ENCODE measurements at regions not wholly inside any gene's neighbourhood (a gene's known extent, or its start where the extent isn't known, plus 50 kb on each side); places are given as distances from the start of the nearest gene placed in this dataset.

GRCh38 chr3:152516216-152516615 lies 247.5 kb downstream of the MBNL1 start:
- DNase-seq: no peak

DNA sequence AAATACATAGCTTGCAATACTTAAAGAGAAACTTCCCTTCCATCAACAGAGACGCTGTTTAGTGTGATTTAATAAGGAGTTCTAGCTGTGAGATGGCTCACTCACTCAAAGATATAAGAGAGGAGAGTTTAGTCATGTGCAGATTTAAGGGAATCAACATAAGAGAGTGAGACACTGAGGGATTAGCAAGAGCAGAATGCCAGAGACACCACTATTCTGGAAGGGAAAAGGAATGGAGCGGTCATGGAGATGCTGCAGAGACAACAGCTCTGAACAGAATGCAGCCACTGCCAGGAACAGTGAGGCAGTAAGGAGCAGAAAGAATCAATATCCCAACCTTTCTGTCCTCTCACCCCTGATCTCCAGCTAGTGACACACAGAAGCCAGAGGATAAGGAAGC lies 248.8 kb downstream of the MBNL1 start:
- DNase-seq: no peak

GRCh38 chr3:152518346-152518745 lies 249.6 kb downstream of the MBNL1 start:
- no peak for DNase-seq

DNA sequence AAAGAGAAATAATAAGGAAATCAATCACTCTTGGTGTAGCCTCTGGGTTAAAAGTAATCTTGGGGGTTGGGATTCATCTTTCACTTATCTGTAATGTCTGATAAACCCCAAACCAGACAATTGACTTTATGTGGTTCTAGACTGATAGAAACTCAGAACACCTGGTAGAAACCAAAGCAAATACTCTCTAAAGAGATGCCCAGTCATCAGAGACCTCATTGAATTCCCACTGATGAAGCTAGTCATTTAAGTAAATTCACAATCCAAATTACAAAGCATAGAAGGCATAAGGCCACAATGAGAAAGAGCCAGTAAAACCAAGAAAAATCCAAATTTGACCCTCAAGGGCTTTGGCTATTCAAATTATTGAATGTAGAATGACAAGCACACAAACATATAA lies 250.6 kb downstream of the MBNL1 start:
- DNase-seq: no peak

GRCh38 chr3:152522036-152522435 lies 253.3 kb downstream of the MBNL1 start:
- DNase-seq: no peak

DNA sequence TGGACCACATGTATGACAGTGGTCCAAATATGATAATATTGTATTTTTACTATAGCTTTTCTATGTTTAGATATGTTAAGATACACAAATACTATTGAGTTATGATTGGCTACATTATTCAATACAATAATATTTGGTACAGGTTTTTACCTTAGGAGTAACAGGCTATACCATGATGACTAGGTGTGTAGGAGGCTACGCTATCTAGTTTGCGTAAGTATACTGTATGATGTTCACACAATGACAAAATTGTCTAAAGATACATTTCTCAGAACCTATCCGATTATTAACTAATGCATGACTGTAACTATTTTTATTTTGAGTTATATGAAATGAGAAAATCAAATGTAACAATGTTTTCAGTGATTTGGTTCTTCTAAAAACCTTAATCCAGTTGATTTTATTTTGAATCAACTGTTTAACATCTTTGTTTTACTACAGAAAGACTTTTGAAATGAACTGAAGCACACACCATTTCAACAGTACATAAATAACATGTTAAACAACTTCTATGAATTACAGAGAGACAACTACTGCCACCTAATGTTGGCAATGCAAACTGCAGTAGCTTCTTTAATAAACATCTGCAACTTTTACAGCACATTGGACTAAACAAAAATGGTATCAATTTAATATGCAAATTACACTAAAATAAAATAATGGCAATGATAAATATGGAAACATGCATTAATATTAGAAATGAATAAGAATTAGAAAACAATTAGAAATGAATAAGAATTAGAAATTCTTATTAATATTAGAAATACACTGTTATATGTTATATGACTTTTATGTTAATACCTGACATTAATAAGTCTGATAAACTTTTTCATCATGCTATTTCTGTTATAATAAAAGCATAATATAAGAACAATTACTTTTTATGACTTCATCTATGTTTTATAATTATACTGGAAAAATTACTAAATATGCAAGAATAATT lies 255.7 kb downstream of the MBNL1 start:
- DNase-seq: peak; percentile 15

- no peak for DNase-seq
These were observed 263.0 kb downstream of the MBNL1 start for GRCh38 chr3:152531717-152532116.

DNA sequence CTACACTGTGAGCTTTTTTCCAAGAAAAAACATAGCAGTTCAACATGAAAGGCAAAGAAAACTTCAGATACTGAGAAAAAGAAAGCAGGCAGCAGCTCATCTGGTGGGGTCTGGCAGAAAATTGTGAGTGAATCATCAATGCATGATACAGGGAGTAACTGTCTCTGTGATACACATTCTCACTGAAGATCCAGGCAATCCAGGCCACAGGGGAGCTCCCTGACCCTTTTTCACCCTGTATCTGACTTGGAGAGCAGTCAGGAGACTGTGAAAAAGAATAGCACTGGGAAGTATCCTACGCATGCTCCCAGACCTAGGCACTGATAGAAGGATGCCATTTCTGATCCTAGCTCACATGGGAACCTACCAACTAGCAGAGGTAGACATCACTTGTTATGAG lies 269.8 kb downstream of the MBNL1 start:
- DNase-seq: no peak

DNA sequence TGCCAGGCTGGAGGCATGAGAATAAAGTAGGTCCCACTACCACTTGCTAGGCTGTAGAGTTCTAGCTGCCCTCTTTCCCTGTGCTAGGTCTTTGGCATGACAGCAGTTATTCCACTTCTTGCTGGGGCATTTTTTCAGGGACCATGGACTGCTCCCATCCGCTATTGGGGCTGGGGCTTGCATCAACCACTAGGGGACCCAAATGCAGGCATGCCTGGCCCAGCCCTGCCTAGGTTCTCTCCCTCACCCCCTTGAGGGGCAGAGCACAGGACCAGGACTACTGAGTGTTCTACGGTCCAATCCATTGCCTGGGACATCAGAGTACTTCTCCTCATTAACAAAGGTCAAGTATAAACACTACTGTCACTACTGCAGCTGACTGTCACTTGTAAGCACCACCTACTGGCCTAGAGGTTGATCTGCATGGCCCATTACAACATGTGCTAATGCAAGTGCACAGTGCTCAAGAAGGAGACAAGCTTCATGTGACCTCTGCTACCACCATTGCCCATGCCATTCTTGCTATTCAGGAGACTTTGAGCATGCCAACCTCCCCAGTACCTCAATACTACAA lies 270.5 kb downstream of the MBNL1 start:
- no peak for DNase-seq

DNA sequence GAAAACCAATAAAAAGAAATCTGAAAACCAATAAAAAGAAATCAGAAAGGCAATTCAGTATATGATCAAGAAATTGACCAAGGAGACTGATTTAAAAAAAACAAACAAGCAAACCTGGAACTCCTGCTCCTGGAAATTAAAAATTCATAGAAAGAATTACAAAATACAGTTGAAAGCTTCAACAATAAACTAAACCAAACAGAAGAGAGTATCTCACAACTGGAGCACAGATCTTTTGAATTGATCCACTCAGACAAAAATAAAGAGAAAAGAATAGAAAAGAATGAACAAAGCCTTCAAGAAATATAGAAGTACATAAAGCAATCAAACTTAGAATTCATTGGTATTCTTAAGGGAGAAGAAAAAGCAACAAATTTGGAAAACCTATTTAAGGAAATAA lies 271.4 kb downstream of the MBNL1 start:
- no peak for DNase-seq

DNA sequence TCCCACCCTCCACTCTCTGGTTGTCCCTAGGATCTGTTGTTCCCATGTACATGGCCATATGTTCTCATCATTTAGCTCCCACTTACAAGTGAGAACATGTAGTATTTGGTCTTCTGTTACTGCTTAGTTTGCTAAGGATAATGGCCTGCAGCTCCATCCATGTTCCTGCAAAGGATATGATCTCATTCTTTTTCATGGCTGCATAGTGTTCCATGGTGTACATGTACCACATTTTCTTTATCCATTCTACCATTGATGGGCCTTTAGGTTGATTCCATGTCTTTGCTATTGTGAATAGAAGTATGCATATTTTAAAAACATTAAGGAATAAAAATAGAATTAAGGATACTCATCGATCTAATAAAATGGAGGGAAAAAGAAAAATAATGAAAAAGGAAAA lies 278.4 kb downstream of the MBNL1 start:
- no peak for DNase-seq

DNA sequence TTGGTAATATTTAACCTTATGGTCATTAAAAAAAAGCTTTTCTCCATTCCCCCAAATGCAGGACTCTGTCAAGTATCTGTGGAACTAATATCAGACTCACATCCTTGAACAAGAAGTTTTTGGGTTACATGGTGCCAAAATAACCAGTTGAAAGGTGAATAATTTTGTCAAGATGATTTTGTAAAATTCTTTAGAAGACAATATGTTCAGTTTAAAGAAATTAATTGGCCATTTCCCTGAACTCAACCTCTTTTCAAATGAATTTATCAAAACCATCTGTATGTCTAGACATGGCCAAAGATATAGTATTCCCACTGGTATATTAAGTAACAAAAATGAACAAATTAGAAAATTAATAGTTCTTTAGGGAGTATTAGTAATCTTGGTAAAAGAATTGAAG lies 280.5 kb downstream of the MBNL1 start:
- no peak for DNase-seq

DNA sequence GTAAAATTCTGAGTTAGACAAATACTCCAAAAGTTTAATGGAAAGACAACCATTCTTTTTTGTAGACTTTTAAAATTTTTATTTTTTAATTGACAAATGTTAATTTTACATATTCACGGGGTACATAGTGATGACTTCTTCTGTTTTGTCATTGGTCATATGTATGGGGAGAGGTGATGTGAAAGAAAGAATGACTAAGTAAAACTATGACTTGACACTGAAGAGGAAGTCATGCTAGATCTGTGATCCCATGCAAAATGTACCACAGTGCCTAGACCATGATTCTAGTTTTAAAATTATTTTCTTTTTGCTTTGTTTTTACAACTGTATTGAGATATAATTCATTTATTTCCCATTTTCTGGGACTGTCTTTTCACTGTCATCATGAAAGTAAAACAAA lies 281.6 kb downstream of the MBNL1 start:
- no peak for DNase-seq

- DNase-seq: no peak
These were observed 280.0 kb upstream of the P2RY1 start for GRCh38 chr3:152554980-152555379.

- no peak for DNase-seq
These were observed 279.2 kb upstream of the P2RY1 start for GRCh38 chr3:152555666-152556291.

DNA sequence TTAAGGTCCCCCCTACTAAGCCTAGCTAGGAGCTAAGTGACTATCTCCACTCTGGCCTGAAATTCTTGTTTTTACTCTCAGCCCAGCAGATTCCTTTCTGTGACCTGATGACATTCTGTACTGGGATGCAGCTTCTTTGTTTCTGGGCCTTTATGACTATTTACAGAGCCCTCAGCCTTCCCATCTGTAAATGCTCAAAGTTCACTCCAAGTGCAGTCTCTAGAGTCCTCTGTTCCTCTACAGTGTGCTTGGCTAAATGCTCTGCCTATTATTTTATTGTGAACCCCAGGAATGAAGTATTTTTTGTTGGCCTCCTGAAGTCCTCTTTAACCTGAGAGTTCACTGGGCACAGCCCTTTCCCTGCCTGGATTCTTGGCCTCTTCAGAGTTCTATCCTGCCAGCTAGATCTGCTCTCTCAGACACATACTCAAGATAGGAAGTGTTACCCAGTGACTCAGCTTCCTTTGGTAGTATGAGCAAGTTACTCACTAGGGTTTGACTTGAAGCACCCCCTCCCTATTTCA lies 278.1 kb upstream of the P2RY1 start:
- DNase-seq: no peak

DNA sequence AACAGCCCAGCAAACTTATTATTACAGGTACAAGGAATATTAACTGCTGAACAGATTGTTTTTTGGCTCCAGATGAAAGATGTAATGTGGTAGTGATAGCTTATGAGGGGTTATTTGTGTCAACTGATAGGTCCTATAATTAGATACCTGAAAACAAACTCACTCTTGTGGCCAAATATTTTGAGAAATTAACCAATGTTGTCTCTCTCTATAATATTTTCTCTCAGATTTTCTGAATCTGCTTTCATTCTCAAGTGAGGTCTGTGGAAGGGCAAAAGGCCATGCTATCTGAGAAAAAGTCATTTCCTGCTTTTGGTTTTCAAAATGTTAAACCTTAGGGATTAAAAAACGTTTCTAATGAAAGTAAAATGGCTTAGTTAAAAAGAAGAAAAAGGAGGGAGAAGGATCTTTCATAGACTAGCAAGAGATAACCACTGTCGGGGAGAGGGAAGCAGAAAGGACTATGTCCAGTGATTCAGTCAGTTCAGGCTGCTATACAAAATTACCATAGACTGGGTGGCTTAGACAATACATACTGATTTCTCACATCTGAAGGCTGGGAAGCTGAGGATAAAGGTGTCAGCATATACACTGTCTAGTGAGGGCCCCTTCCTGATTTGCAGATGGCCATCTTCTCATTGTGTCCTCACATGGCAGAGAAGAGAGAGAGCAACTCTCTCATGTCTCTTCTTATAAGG lies 277.5 kb upstream of the P2RY1 start:
- DNase-seq: no peak

GRCh38 chr3:152558386-152558785 lies 276.5 kb upstream of the P2RY1 start:
- DNase-seq: no peak

DNA sequence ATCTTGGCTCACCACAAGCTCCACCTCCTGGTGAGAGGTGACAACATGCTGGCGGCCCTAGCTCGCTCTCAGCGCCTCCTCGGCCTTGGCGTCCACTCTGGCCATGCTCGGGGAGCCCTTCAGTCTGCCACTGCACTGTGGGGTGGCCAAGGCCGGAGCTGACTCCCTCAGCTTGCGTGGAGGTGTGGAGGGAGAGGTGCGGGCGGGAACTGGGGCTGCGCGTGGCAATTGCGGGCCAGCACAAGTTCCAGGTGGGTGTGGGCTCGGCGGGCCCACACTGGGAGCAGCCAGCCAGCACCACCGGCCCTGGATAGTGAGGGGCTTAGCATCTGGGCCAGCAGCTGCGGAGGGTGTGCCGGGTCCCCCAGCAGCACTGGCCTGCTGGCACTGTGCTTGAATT lies 275.7 kb upstream of the P2RY1 start:
- DNase-seq: no peak

GRCh38 chr3:152564459-152564858 lies 270.5 kb upstream of the P2RY1 start:
- no peak for DNase-seq

DNA sequence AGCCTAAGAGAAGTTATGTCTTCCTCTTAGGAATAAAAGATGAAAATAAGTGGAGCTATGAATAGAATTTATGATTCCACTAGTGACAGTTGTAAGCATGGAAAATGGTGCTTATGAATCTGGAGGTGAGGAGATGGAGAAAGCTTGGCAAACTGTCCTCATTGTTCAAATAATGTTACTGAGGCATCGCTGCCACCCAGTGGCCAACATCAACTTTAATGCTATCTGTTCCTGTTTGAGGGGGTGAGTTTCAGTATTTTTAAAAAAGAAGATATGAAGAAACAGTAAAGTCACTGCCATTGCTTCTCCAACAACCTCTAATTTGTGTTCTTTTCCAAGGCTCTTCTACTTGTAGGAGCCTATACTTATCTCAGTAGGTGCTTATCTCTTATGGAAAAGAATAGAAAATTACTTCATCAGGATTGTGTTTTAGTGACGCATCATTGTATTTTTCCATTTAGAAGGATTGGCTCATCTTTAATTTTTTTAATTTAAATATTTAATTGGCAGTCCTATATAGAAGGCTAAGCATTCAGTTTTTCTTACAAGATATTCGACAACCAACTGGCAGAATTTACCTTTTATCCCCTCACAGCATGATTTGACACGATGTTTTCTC lies 260.4 kb upstream of the P2RY1 start:
- no peak for DNase-seq

GRCh38 chr3:152578769-152579168 lies 256.2 kb upstream of the P2RY1 start:
- no peak for DNase-seq

DNA sequence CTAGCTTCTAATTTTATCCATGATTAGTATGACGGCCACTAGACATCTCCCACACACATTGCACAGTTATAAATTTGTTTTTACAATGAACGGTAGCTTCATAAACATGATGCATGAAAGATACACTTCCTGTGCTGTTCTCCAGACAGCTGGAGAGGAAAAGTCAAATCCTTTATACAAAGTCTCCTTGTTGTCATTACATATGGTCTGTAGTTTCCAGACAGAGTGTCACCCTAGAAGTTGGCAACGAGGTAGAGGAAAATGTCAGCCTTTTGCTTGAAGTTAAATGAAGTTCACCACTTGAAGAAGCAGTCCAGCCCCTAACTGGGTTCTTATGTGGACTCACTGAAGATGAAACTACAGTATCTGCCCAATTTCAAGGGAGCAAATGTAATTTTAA lies 253.0 kb upstream of the P2RY1 start:
- no peak for DNase-seq
